ENCODE measurements at regions not wholly inside any gene's neighbourhood (a gene's known extent, or its start where the extent isn't known, plus 50 kb on each side); places are given as distances from the start of the nearest gene placed in this dataset.

DNA sequence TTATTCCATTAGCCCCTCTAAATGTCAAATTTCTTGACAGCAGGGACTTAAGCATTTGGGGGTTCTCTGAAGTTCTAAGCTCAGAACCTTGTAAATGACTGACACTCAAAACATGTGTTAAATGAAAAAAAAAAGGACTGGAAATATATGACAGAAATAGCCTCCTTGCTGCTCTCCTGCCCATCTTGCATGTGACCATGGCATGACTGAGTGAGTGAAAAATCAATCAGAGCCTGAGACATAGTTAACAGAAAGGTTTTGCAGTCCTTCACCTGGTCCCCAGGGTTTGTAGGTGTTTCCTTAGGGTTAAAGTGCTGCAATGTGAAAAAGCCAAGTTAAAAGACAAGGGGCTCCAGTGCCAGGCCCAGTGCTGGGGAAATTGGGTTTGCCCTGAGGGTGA lies 168.1 kb downstream of the ZBTB18 start:
- intact Hi-C loops (cut with micrococcal nuclease): no loop called here

DNA sequence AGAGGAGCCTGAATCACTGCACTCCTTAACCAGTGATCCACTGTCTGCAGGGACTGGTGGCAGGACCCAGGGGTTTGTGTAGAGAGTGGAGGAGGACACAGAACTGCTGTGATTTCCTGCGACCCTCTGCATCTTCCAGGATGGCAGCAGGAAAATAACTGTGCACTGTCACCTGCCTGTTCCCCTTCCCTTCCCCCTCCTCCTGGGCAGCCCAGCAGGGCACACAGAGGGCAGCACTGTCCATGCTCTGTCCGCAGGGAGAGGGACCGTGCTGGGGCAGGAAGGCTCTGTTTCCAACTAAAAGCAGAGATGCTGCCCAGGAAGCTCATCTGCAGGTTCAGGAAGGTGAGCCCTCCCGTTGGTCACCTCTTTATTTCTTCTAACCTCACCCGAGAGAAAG lies 168.7 kb downstream of the ZBTB18 start:
- intact Hi-C loops (cut with micrococcal nuclease): no loop called here

DNA sequence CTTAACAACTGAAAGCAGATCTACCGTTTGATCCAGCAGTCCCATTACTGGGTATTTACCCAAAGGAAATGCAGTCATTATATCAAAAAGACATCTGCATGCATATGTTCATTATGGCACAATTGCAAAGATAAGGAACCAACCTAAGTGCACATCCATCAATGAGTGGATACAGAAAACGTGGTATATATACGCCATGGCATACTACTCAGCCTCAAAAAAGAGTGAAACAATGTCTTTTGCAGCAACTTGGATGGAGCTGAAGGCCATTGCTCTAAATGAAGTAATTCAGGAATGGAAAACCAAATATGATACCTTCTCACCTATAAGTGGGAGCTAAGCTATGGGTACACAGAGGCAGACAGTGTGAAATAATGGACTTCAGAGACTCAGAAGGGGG lies 169.3 kb downstream of the ZBTB18 start:
- intact Hi-C loops (cut with micrococcal nuclease): no loop called here

DNA sequence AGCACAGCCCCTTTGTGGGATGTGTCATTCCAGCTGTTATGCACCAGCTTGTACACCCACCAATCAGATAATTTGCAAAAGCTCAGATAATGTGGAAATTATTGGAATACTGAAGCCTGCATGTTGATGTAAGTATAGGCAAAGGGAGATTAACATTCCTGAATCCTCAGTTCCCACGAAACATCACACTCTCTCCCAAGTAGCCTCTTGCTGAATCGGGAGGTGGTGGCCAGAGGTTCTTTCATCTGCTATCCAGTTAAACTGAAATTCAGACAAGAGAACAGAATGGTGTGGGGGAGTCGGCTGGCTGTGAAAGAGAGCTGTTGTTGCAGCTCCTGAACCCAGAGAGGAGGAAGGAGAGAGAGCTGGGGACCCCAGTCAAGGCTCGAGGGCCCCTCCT lies 170.9 kb downstream of the ZBTB18 start:
- intact Hi-C loops (cut with micrococcal nuclease): no loop called here

DNA sequence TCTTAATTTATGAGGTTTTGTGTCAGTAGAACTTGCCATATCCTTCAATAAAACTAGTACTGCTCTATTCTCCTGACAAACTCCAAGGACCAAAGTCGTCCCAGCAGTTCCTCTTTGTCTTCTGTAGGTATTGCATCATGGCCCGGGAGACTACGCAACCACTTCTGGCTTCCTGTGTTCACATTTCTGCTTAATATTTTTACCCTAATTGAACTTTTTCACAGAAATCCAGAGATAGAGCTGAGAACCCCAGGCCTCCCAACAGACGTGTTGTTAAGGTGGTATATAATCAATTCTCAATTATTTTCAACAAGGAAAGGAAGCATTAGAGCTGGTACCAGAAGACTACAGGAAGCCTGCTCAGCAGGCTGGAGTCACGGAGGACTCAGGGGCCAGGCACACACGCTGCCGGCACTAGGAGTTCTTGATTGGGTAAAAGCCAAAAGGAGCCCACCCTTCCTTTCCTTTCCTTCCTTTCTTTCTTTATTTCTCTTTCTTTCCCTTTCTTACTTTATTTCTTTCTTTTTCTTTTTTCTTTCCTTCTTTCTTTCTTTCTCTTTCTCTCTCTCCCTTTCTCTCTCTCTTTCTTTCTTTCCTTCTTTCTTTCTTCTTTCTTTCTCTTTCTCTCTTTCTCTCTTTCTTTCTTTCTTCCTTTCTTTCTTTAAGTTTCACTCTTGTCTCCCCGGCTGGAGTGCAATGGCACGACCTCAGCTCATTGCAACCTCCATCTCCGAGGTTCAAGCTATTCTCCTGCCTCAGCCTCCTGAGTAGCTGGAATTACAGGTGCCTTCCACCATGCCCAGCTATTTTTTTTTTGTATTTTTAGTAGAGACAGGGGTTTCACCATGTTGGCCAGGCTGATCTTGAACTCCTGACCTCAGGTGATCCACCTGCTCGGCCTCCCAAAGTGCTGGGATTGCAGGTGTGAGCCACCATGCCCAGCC lies 173.7 kb downstream of the ZBTB18 start:
- intact Hi-C loops (cut with micrococcal nuclease): no loop called here

DNA sequence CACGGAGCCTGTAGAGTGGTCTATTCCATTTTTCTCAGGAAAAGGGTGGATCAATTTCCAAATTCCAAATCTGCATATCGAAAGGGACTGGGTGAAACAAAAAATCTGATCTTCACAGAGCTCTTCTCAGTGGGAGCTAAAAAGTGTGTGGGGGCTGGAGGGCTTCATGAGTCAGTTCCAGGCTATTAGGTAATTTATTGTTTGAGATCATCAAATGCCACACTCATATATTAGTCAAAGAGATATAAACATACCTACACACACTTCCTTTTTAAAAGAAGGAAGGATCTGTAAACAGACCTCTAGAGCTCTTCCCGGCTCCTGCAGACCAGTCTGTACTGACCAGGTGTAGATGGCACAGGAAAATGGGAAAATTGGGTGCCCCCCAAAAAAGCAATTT lies 175.4 kb downstream of the ZBTB18 start:
- intact Hi-C loops (cut with micrococcal nuclease): no loop called here

DNA sequence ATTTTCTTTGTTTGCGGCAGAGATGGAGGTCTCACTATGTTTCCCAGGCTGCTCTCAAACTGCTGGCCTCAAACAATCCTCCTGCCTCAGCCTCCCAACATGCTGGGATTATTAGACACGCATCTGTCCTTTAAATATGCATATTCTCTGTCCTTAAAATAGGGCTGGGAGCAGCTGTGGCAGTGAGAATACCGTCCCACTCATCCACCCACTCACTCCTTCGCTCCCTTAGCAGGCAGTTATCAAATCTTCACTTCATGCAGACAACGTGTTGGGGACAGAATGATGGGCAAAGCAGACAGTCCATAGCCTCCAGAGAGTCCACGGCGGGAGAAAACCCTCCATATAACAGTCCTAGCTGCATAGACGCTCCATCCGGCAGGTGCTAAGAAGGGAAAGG lies 179.4 kb downstream of the ZBTB18 start:
- intact Hi-C loops (cut with micrococcal nuclease): loop anchor here (10.0 kb wide), 1 partner anchor 64 kb away; no protein-coding TSS in a partner anchor

DNA sequence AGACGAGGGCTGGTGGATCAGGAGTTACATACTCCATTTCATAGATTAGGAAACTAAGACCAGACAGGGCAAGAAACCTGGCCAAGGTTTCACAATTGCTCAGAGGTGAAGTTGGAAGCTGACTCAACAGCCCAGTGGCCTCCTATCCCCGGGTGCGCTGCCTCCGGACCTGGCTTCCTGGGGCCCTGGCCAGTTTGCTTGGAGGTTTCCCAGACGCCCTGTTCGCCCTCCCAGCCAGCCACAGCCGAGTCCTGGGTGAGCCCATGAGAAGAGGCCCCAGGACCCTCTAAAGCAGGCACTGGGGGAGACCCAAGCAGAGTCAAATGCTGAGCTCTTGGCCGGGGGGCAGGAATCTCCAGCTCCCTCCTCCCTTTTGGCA lies 180.1 kb downstream of the ZBTB18 start:
- intact Hi-C loops (cut with micrococcal nuclease): loop anchor here (10.0 kb wide), 1 partner anchor 64 kb away; no protein-coding TSS in a partner anchor

DNA sequence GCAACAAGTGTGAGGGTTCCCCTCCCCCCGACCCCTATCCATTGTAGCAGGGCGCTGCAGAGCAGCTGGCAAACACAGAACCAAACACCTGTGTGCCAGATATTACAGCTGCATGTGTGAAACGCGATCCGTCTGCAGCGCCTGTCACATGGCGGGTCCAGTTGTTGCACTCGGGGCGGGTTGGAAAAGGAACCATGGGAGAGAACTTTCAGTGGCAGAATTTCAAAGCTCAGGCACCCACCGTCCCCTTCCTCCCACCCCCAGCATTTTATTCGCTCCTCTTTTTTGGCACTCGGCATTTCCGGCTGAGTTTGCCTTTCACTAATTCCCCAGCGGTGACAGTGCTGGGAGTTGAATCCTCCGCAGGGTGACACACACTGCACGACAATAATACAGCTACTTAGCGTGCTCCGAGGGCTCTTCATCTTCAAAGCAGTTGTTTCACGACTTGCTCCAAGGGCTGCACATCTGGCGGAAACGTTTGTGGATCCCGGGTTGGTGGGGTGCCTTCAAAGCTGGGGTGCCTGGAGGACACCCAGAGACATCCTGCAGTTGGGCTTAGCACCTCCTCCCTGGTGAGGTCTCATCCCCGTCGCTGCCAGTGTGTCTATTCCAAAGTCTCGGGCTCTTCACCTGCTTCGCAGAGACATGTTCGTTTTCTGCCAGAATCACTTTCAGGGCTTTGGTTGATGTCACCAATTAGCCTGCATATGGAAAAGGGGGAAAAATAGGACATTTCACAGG lies 180.7 kb downstream of the ZBTB18 start:
- intact Hi-C loops (cut with micrococcal nuclease): loop anchor here (10.0 kb wide), 1 partner anchor 63 kb away; no protein-coding TSS in a partner anchor

DNA sequence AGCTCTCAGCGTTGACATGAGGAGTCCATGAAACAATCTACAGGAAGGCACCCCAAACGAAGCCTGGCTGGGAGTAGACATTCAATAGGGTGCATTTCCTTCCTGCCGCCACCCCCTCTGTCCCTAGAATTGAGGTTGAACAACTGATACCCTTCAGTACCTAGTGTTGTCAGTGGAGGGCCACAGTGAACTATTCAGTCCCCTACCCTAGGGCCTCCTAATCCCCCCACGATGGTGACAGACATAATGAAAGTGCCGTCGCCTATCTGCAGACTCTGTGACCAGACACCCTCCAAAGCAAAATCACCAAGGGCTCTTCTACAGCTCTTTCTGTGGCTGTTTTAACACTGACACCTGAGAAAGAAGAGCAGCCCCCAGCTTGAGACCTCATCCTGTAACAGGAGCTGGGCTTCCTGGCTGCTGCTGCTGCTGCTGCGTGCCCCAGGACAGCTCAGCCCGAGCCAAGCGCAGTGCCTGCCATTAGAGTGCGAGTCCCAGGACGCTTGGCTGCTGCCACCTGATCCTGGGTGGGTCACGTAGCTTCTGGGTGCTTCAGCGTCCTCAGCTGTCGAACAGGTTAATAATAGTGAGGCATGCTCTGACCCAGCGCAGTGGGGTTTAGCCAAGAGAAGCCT lies 183.0 kb downstream of the ZBTB18 start:
- intact Hi-C loops (cut with micrococcal nuclease): loop anchor here (10.0 kb wide), 1 partner anchor 61 kb away; no protein-coding TSS in a partner anchor

DNA sequence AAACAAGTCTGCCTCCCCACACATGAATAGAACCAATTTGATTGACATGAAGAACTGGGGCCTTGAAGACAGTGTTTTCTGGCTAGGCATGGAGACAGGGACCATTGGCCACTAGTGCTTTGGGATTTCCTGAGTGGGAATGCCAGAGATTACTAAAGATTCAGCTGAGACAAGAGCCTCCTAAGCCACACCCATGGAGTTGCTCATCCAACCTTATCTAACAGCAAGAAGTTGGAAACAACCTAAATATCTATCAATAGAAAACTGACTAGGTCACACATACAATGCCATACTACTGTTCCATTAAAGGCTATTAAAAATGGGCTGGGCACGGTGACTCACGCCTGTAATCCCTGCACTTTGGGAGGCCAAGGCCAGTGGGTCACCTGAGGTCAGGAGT lies 184.1 kb downstream of the ZBTB18 start:
- intact Hi-C loops (cut with micrococcal nuclease): loop anchor here (10.0 kb wide), 1 partner anchor 60 kb away; no protein-coding TSS in a partner anchor

DNA sequence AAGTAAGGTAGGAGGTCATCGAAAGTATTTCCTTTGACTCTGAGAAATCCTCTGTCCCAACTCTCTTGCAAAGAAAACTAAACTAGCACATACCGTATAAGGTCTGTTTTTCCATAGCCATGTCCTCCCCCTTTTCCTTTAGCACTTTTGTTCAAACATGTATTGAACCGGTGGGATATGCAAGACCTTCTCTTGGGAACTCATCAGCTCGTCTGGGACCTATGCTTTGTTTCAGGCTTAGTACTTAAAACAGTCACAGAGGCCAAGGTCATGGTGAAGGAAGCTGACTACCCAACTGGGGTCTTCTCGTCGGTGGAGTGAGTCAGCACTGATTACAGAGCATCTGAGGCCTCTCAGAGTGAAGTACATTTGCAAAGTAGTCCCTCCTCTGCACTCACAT lies 185.0 kb downstream of the ZBTB18 start:
- intact Hi-C loops (cut with micrococcal nuclease): loop anchor here (10.0 kb wide), 1 partner anchor 59 kb away; no protein-coding TSS in a partner anchor

DNA sequence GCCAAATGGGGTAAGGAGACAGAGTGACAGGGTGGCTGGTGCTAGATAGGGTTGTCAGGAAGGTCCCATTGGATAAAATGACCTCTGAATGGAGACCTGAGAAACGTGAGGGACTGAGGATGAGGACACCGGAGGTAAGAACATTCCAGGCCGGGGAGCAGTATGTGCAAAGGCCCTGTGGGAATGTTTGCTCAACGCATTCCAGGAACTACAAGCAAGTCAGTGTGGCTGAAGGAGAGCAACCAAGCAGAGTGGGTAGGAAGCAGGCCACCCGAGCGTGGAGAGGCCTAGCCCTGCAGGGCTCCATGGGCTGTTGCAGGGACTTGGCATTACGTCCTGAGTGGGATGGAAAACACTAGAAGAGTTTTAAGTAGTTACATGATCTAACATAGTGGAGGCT lies 185.6 kb downstream of the ZBTB18 start:
- intact Hi-C loops (cut with micrococcal nuclease): loop anchor here (10.0 kb wide), 1 partner anchor 58 kb away; no protein-coding TSS in a partner anchor

DNA sequence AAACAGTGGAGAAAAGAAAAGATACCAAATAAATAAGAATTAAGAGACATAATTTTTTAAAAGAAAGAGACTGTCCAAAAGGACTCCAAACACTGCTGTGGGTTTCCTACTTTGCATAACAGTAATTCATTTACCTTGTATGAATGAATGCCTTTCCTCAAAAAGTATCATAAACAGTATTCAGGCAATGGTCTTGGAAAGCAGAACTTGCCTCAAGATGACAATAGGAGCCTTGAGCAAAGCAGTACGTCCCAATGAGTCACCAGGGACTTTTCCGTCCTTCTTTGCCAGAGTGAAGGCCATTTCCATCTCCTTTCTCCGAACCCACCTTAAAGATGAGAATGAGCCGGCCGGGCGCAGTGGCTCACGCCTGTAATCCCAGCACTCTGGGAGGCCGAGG lies 186.4 kb downstream of the ZBTB18 start:
- intact Hi-C loops (cut with micrococcal nuclease): loop anchor here (10.0 kb wide), 1 partner anchor 57 kb away; no protein-coding TSS in a partner anchor

DNA sequence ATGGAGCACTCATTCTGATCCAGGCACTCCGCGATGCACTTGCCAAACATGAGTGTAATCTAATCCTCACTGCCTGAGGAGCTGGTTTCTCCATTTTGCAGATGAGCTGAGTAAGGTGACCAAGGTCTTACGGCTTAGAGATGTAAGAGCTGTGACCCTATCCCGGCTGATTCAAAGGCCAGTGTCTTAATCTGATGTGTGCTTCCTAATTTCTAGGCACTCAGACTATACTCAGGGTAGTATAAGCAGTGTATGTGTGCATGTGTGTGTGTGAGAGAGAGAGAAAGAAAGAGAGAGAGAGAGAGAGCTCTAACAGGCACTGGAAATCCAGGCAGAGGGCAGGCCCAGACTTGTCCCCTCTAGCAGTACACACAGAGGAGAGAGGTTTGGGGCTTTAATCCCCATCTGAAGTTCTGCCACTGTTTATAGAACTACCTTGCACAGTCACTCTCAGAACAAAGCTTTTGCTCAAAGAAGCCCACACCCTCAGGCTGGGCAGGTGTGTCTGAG lies 188.2 kb downstream of the ZBTB18 start:
- intact Hi-C loops (cut with micrococcal nuclease): loop anchor here (10.0 kb wide), 1 partner anchor 55 kb away; no protein-coding TSS in a partner anchor

DNA sequence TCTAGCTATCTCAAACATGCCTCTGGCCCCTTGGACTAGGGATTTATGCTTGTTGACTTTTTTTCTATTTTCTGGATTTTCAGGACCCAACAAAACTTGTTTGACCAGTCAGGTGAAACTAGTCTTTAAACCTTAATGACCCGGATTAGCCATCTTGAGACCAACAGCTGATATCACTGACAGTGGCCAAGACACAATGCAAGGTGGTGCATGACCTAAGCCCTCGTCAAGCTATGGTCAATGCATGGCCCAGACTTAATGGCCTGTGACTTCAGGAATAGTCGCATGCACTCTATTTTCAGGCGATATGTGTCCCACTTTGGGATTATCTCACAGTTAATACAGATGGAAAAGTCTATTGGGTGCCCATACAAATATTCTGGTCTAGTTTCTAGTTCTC lies 190.4 kb downstream of the ZBTB18 start:
- intact Hi-C loops (cut with micrococcal nuclease): no loop called here

DNA sequence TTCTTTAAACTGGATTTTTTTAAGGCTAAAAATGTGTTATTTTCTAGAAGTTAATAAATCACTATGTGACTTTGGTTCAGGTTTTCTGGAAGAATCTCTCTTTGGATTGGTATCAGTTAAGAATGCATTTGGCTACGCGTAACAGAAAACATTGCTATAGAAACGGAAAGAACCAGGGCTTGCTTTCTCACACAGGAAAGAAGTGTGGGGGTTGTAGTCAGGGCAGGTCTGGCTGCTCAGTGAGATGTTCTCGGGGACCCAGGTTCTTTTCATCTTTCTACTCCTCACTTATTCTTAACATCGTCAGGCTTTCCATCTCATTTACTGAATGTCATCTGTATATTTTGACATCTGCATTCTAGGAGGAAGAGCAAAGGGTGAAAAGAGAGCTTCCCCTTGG lies 191.4 kb downstream of the ZBTB18 start:
- intact Hi-C loops (cut with micrococcal nuclease): no loop called here

DNA sequence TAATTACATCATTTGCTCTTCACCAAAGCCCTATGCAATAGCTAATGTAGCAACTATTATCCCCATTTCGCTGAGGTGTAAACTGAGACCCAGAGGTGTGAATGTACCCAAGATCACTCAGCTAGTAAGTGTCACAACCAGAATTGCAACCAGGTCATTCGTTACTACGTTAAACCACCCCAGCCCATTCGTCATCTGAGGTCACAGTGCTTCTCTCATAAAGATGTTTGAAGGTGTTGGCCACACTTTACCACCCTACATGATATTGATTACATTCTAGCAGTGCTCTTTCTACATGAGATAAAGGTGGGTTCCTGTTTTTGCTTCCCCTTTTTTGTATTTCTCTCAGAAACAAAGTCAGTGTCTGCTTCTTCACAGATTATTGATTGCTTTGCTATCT lies 195.3 kb downstream of the ZBTB18 start:
- intact Hi-C loops (cut with micrococcal nuclease): no loop called here

DNA sequence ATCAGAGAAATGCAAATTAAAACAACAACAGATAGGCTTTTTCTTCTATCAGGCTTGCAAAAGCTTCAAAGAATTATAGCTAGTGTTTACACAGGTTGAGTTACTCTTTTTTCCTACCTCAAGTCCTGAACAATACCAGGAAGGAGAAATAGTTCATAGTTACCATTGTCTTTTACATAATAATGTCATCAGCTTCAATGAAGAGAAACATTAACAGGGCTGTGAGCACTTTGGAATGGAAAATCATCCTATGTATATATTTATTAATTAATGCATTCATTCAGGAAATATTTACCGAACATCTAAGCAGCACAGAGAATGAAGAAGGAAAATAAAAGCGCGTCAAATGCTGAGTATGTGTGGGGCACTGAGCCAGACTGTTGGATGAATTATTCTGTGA lies 197.3 kb downstream of the ZBTB18 start:
- intact Hi-C loops (cut with micrococcal nuclease): no loop called here

DNA sequence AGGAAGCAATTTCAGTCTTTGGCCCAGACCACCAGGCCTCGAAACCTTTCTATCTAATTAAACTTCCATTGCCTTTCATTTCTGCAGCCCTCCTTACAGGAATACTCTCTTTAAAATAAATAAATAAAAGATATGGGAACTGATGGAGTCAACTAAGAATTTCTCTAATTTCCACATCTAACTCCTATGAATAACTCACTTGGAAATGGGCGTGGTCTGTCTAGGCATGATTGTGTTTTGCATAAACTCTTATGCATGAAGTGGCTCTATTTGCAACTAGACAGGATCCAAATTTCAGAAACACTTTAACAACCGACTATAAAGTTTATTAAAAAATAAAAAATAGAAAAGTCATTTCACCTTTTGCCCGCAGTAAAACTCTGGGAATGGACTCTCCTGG lies 199.5 kb downstream of the ADSS2 start:
- intact Hi-C loops (cut with micrococcal nuclease): no loop called here

DNA sequence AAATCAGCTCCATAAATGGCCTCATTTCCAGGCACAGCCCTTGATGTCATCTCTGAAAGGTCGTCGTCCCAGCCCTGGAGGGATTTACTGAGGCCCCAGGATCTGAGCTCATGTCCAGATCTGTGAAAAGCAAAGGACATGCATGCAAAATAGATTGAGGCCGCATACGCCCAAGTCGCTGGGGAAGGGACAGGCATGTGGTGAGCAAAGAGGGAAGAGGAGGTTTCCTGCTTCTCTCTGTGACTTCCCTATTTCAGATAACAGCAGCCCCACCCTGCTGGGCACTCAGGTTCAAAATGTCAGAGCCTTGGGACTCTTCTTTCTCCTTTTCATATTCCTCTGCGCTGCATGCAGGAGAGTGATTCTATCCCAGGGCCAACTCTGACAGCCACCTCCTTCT lies 197.2 kb downstream of the ADSS2 start:
- intact Hi-C loops (cut with micrococcal nuclease): no loop called here
